ENCODE measurements at regions not wholly inside any gene's neighbourhood (a gene's known extent, or its start where the extent isn't known, plus 50 kb on each side); places are given as distances from the start of the nearest gene placed in this dataset.

DNA sequence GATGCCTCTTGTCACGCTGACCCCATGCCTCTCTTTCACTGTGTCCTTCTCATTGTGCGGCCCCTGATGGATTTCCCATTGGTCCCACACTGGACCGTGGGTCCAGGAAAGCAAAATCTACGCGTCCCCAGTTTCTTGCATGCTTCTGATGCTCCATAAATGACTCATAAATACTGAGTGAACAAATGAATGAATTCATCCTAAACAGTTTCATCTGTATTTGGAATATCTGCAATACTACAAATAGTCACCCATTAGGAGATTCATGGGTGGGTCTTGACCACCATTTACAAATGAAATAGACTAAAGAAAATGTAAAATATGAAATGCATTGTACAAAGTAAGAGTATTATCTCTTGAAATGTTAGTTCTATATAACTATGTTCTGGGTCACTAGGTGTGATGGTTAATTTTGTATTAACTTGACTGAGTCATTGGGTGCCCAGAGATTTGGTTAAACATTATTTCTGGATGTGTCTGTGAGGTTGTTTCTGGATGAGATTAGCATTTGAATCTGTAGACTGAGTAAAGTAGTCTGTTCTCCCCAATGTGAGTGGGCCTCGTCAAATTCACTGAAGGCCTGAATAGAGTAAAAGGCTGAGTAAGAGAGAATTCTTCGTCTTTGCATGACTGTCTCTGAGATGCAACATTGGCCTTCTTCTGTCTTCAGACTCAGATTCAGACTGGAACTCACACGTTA, 448.7 kb downstream of the PREX1 start:
- TF ChIP-seq, protein P1, sequence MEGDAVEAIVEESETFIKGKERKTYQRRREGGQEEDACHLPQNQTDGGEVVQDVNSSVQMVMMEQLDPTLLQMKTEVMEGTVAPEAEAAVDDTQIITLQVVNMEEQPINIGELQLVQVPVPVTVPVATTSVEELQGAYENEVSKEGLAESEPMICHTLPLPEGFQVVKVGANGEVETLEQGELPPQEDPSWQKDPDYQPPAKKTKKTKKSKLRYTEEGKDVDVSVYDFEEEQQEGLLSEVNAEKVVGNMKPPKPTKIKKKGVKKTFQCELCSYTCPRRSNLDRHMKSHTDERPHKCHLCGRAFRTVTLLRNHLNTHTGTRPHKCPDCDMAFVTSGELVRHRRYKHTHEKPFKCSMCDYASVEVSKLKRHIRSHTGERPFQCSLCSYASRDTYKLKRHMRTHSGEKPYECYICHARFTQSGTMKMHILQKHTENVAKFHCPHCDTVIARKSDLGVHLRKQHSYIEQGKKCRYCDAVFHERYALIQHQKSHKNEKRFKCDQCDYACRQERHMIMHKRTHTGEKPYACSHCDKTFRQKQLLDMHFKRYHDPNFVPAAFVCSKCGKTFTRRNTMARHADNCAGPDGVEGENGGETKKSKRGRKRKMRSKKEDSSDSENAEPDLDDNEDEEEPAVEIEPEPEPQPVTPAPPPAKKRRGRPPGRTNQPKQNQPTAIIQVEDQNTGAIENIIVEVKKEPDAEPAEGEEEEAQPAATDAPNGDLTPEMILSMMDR (conservative IDR thresholded peaks at IDR 0.05 in 1 of 2, IDR thresholded peaks at IDR 0.05 in 1 of 2; ENCODE audit: extremely low read depth in 1 of 2, insufficient read depth in 1 of 2, low read depth in 1 of 2, low read length in 2 of 2) = no peak
- TF ChIP-seq EZH2 (IDR thresholded peaks at IDR 0.05; ENCODE audit: borderline replicate concordance, low read length) = no peak

Data from mammary epithelial cell (primary cell).